Lower leg skin (tissue), 3 donors: ENCODE measurements at regions not wholly inside any gene's neighbourhood (a gene's known extent, or its start where the extent isn't known, plus 50 kb on each side); places are given as distances from the start of the nearest gene placed in this dataset.

ENCODE experiments used
- CTCF ChIP-seq, 3 donors: fragments of 450-650 bp; IDR thresholded peaks; one replicate each; pipeline ENCODE4 v1.5.1; 2016; ENCODE audit warnings: antibody characterized with exemption in 3 of 3, mild to moderate bottlenecking in 3 of 3, moderate library complexity in 2 of 3
- POLR2A ChIP-seq, 2 donors: fragments of 450-650 bp; IDR thresholded peaks; one replicate each; pipeline ENCODE4 v1.6.1; 2016 to 2017; ENCODE audit warnings: antibody characterized with exemption in 2 of 2, mild to moderate bottlenecking in 1 of 2, moderate library complexity in 1 of 2

DNA sequence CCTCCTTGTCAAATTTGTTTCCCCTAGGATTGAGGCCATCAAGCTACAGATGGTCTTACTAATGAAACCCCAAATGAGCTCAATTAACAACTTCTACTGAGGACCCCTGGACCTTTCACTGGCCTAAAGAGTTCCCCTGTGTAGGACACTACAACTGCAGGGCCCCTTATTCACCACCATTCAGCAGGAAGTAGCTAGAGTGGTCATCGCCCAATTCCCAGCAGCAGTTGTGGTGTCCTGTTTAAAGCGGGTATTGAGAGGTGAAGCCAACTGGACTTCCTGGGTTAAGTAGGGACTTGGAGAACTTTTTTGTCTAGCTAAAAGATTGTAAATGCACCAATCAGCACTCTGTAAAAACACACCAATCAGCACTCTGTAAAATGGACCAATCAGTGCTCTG is 1466.9 kb downstream of the KCNT2 start:
- TF ChIP-seq CTCF (IDR thresholded peaks at IDR 0.05): no peak
- no peak for TF ChIP-seq POLR2A (IDR thresholded peaks at IDR 0.05)
